HG03196 (cell line): ENCODE measurements at regions not wholly inside any gene's neighbourhood (a gene's known extent, or its start where the extent isn't known, plus 50 kb on each side); places are given as distances from the start of the nearest gene placed in this dataset.

ENCODE experiments used
- ATAC-seq: cut with Tn5 transposase; IDR thresholded peaks from one replicate; pipeline ENCODE4 v1.9.1; 2021; ENCODE audit not compliant: unreplicated experiment

DNA sequence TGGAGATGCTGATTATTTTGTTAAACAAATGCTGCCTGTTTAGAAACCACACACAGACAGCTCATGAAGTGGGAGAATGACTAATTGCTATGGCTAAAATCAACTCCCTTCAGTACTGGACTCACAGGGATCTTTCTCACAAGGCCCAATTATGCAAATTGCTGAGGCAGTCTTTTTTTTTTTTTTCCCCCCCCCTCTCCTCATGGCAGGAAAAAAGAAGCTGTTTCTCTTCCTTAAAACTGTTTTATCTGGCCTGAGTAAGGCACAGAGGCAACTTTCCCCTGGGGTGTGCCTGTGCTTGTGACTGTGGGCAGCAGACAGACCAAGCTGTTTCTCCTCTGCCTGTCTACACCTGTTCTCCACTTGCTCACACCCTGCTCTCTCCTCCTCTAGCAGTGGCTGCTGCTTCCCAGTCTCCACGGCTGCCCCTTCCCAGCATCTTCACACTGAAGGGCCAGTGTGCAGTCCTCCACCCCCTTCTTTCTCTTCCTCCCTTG lies 65.4 kb upstream of the STEAP1B start:
- ATAC-seq = peak; percentile 43

DNA sequence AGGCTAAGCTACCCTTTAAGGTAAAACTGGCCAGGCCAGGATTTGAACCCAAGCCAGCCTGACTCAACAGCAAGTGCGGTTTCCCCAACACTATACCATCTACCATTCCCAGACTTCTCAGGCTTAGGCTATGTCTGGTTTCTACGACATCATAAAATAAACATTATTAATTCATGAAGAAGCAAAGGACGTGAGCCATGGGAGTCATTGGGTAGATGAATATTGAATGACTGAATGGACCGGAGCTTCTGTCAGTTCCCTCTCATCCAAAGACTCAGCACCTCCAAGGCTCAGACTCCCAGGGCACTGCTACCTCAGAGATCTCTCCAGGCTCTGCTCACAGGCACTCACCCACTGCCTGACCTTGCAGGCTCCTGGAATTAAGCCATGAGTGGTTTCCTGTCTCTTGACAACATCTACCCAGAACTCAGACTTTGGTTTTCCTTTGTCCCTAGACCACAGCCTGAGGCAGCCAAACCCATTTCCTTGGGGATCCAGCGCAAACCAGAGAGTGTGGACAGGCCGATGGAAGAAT lies 64.6 kb upstream of the STEAP1B start:
- peak; percentile 6 for ATAC-seq

DNA sequence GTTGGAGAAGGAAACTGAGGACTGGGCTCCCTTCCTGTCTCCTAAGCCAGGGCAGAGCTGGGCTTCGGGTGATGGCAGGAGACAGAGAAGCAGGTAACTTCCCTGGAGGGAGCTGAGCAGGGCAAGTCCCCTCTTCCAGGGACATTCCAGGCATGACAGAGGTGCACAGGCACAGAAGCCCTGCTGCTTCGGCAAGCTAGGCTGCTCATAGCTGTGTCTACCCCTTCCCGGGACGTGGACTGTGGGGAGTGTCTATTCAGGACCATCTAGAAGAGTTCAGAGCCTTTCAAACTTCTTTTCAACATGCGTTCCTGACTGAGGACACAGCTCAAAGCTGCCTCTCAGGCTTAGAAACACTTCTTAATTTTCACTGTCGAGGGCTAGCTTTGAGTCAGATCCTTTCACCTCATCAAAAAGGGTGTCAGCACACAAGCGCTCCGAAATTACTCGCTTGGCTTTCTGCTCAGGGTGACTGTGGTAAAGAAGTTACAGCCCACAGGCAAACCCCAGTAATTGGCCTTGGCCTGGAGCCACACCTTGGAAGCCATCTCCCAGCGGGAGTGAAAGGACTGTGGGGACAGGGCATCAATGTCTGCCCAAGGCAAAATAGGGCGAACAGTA lies 63.7 kb upstream of the STEAP1B start:
- ATAC-seq = no peak

DNA sequence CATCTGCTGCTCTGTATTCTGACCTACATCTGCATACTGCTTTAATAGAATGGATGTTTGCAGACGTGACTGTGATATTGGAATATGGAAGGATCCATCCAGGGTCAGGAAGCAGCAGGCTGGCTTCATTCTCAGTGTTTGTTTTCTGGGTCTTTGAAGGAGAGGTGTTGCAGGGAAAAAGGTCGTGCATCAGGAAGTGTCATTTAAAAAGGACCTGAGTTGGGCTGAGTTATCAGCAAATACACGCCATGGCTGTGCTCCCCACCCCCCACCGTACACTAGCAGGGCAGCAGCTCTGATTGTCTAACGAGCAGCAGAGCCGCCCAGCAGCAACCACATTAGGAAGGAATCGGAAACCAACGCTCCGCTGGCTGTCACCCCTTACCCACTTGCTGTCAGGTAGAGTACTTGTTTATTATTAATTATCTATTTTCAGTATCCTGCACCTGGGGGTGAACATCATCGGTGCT lies 63.1 kb upstream of the STEAP1B start:
- peak; percentile 29 for ATAC-seq

DNA sequence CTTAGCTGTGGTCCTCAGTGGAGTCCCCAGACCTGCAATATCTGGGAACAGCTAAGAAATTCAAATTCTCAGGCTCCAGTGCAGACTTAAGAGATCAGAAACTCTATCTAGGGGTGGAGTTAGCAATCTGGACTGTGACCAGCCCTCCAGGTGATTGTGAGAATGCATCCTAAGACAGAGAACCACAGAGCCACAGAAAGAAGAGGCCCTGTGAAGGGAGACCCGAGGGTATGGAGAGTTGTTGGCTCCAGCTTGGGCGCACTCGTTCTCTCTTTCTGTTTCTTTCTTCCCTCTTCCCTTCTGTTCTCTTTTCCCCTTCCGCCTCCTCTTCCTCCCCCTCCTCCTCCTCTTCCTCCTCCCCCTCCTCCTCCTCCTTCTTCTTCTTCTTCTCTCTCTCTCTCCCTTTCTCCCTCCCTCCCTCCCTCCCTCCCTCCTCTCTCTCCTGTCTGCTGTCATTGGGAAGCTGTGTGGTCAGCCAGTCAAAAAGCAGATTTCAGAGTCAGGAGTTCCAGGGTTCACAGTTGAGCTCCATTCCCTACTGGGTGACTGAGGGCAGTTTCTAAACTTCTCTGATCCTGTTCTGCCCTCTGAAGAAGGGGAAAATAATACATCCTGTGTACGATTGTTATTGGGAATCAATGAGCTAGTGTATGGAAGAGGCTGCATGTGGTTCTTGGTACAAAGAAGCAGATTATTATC lies 62.1 kb upstream of the STEAP1B start:
- ATAC-seq = no peak

DNA sequence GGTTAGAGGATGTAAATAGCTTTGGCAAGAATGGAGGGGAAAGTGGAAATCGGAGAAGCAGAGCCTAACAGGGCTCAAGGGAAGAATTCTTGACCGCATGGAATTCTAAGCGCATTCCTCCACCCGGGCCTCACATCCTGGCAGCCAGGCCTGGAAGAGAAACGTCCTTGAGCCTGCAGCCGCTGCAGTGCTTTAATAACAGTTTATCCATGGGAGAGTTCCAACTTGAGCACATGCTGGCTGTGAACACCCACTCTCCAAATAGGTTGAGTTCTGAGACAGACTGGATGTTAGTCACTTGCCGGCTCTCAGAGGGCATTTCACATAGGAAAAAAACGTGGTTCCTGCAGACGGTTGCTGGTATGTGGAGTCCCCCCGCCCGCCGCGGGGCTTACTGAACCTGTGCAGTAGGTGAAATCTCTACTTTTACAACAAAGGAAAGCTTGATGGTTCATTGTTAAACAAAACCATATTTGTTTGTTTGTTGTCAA lies 61.4 kb upstream of the STEAP1B start:
- ATAC-seq = no peak

DNA sequence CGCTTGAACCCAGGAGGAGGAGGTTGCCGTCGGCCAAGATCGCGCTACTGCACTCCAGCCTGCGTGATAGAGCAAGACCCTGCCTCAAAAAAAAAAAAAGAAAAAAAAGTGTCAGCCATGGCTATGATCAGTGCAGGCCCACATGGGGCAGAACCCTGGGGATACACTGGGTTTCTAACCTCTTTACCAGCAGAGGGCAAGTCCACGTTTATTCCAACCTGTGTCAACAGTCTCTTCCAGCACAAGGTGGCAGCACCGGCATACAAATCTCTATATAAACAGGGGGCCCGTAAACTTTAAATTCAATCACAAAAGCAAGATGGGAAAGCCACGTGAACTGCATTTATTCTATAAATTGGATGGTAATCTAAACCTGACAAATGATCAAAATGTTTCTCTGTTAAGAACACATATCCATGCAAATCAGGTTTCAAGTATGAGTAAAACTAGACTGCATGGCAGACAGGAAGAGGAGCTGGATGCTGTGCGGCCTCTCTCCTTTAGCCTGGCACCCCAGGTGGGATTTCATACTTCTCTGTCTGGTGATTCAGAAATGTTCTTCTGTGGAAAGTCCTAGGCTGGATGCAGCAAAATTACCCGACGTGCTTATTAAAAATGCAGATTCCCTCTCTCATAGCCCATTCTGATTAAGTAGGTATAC lies 60.0 kb upstream of the STEAP1B start:
- peak; percentile 40 for ATAC-seq

DNA sequence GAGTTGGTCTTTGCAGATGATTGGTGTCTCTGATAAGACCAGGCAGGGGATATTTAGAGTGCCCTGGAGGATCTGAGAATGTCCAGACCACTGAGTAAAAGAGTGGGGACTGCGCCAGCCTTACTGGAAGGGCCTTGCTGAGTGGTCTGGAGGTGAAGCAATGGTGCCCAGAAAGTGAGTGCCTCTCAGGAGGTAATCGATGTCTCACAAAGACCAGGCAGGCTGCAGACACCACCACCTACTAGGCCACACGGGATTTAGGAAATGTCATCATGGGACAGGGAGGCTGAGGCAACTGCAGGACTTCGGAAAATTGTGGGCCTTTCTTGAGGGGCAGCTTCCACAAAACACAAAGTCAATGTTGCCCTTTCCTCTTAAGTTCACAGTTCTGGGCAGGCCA lies 57.2 kb upstream of the STEAP1B start:
- ATAC-seq = no peak

DNA sequence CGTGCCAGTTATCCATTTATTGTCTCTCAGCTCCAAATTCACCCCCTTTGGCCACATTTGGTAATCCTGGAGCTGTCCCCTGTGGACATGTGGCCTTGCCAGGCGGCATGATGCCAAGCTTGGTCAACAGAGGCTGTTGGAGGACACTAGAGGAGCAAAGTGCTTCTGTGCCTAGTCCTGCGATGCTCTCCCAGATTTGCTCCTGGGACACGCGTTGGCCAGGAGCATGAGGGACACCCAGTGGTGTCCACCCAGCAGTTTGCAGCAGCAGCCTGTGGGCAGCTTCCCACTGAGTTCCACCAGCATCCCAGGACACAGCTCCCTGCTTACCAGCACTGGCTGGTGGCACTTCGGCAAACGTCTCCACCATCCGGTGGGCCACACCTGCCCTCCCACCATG lies 55.5 kb upstream of the STEAP1B start:
- no peak for ATAC-seq

DNA sequence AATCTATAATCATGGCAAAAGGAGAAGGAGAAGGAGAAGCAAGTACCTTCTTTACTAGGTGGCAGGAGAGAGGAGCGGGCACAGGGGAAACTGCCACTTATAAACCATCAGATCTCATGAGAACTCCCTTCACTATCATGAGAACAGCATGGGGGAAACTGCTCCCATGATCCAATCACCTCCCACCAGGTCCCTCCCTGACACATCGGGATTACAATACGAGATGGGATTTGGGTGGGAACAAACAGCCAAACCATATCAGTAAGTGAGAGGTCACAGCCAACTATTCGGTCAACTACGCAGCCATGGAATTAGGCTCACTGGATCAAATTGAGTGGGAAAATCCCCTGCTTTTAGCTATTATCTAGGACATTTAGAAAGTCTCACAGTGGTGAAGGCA lies 54.2 kb upstream of the STEAP1B start:
- no peak for ATAC-seq

DNA sequence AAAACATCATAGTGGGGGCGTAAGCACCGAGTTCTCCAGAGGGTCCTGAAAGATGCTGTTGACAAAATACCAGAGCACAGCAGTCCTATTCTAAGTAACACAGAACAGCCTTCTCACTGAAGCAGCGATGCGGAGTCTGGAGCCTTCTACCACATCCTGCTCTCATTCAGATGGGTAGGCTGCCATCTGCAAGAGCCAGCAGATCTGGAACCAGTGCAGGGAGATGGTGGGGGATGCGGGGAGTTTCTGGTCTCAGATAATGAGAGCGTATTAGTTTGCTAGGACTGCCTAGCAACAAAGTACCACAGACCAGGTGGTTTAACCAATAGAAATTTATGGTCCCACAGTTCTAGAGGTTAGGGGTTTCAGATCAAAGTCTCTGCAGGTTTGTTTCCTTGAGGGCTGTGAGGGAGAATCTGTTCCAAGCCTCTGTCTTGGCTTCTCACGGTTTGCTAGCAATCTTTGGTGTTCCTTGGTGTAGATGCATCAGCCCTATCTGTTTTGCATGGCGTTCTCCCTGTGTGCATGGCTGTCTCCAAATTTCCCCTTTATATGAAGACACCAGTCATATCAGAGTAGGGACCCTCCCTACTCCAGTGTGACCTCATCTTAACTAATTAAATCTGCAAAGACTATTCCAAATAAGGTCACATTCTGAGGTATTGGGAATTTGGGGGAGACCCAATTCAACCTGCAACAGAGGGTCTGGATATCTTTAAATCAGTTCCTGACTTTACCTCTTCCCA lies 52.0 kb upstream of the STEAP1B start:
- ATAC-seq = peak; percentile 62

DNA sequence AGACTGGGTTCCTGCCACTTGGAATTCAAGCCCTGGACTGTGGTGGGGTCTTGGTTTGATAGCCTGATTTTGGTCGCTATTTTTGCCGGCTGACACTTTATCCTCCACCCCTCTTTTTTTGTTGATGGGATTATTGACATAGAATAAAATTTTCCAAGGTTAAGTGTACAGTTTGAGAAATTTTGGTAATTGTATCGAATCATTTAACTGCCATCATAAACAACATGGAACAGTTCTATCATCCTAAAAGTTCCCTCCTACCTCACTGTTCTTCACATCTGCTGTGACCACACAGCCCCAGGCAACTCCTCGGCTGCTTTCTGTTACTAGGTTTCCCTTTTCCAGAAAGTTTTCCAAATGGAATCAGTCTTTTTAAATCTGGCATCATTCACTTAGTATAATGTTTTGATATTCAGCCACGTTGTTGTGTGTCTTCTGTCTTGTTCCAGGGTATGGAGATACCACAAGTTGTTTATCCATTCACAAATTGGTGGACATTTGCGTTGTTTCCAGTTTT lies 50.6 kb upstream of the STEAP1B start:
- ATAC-seq = no peak

DNA sequence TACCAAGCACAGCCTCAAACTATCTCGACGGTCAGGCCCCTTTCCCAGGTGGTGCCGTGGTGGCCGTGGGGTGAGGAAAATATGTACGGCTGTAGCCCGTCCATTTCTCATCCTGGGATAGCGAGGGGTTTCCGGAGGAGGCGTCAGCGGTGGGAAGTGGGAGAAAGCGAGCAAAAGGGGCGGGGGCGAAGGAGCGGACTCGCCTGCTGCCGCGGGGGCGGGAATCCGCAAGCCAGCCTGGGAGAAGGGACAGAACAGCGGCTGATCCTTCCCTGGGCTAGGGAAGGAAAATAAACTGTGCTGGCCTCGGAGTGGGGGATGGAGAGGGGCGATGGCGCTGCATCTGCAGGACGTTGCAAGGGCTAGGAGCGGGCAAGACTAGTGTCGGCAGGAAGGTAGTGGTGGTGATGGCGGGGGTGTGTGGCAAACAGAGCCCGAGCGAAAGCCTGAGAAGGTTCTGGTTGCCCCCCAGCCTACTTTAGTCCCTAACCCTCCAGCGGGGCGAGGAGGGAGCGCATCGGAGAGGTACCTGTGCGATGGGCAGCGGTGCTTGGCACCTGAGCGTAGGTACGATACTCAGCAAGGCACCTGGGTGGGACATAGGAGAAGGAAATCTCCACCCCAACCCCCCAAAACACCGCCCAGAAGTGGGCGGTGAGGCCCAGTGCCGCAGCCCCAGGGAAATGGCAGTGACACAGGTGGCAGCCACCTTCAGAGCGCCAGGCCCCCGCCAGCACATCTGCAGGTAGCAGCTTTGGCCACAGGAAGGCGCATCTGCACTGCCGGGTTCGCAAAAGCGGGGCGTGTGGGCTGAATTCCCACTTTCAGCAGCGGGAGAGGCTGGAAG lies 49.9 kb upstream of the STEAP1B start:
- no peak for ATAC-seq
